ENCODE measurements at regions not wholly inside any gene's neighbourhood (a gene's known extent, or its start where the extent isn't known, plus 50 kb on each side); places are given as distances from the start of the nearest gene placed in this dataset.
"Not testable (repeated sequence)": the region's sequence is repeated elsewhere in the genome, so short reads cannot be mapped to it uniquely, and the experiment has no call there.

DNA sequence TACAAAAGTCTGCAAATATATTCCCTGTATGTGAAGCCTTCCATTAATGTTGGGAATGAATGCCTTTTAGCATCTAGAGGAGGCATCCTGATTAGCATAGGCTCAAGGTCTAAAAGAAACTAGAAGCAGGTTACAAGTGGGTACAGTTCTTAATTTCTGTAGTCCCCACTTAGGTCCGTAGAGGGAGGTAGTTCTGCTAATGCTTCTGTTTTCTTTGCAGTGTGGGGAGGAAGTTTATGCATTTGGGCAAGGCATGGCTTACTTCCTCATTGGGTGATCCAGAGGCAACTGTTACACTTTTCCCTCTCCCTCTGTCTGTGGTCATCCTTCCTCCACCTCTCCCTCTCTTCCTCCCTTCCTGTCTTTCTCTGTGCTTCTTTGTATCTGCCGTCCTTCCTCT is 108.4 kb upstream of the ZKSCAN2 start:
- ChIA-PET CTCF (no interaction called here), POLR2A (no interaction called here)

DNA sequence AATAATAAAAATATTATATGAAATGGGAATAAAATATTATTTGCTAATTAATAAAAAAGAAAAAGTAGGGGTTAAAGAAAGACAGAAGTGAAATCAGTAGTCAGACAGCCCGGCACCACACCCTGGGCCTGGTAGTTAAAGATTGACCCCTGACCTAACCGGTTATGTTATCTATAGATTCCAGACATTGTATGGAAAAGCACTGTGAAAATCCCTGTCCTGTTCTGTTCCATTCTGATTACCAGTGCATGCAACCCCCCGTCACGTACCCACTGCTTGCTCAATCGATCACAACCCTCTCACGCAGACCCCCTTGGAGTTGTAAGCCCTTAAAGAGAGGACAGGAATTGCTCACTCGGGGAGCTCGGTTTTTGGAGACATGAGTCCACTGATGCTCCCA is 101.9 kb upstream of the ZKSCAN2 start:
- POLR2A ChIA-PET, CTCF ChIA-PET: not testable (repeated sequence)

DNA sequence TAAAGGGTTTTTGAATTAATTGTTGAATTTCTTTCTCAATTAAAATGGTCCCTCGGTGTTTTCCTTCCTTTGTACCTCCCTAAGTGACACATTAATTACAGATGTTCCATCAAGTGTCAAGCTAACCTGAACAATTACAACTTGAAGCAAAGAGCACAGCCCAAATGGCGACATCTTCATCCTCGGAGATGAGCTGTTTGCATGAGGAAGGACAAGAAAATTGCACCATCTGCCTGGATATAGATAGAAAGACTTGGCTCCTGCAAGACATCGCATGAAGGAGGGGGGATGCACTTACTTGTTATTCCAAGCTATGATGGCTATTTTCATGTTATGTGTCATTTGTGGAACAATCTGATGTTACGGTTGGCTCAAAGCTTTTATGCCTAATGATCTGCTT is 86.4 kb upstream of the ZKSCAN2 start:
- POLR2A ChIA-PET: no interaction called here
- CTCF ChIA-PET: no interaction called here

DNA sequence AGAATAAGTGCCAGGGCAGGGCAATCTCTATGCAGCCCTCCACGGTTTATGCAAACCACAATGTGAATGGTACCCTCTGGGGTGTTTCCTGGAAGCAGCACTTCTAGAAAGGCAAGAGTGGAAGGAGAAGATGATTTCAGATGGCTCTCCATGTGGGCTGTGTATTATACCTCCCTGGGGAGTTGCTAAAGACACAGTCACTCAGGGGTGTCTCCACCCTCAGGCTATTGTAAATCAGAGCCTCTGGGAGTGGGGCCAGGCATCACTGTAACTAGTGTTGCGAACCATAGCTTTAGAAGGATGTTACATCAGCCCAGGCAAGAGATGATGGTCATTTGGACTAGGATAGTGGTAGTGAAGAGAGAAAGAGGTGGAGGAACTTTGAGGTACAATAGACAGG is 83.3 kb upstream of the ZKSCAN2 start:
- ChIA-PET POLR2A (no interaction called here), CTCF (no interaction called here)

DNA sequence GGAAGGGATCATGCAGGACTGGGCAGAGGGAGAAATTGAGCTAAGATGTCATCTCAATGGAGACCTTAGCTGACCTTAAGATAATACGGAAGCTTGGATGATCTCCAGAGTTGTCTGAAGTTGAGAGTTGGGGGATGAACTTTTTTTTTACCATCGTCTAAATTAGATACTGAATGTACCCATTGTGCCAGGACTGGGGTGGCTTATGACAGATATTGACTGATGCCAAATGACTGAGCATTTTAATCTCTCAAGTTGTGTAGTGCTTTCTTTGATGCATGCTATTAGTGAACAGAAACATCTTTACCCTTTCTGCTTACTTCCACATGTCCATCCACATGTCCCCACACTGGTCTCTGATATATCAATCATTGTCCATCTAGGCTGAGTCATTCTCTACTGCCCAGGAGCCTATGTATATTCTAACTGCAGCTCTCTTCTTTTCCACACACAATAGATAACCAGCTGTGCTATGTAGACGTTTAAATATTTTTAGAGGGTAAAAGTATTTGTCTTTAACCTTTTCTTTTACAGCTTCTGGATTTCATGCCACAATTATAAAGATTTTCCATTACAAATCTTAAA is 60.2 kb upstream of the ZKSCAN2 start:
- CTCF ChIA-PET: no interaction called here
- POLR2A ChIA-PET: no interaction called here

GRCh38 chr16:25311950-25312349 is 54.3 kb upstream of the ZKSCAN2 start:
- ChIA-PET CTCF (no interaction called here), POLR2A (no interaction called here)

- POLR2A ChIA-PET: no interaction called here
- CTCF ChIA-PET: no interaction called here
Measured at GRCh38 chr16:25311039-25311438, 53.4 kb upstream of the ZKSCAN2 start.

Data from activated CD8-positive, alpha-beta memory T cell treated with anti-CD3 and anti-CD28 coated beads for 36 hours (primary cell).